Brain microvascular endothelial cell (primary cell): ENCODE measurements at regions not wholly inside any gene's neighbourhood (a gene's known extent, or its start where the extent isn't known, plus 50 kb on each side); places are given as distances from the start of the nearest gene placed in this dataset.

Experiments used
- DNase-seq: peaks from one replicate; pipeline ENCODE4 v3.0.0-alpha.2; 2020
- H3K27ac ChIP-seq: fragments of 250-450 bp; sonication (Bioruptor Pico); 2 replicates; pipeline ENCODE4 v1.5.1; 2020; ENCODE audit warnings: mild to moderate bottlenecking, moderate library complexity
- H3K27me3 ChIP-seq: fragments of 250-450 bp; sonication (Bioruptor Pico); replicated peaks from 2 replicates; pipeline ENCODE4 v1.5.1; 2020; ENCODE audit warnings: mild to moderate bottlenecking
- H3K36me3 ChIP-seq: fragments of 250-450 bp; sonication (Bioruptor Pico); replicated peaks from 2 replicates; pipeline ENCODE4 v1.5.1; 2020; ENCODE audit warnings: mild to moderate bottlenecking
- H3K4me3 ChIP-seq: 2 replicates; pipeline ENCODE4 v1.5.1; 2011; ENCODE audit warnings: low read depth, mild to moderate bottlenecking, control low read depth, low read length, moderate library complexity
- in situ Hi-C: cut with HindIII; loops from 2 replicates; pipeline ENCODE4 v1.10.0; 2017; ENCODE audit warnings: low sequenced_read_pairs, low pct_ligation_motif_present
- TF ChIP-seq, protein P1 (sequence below): IDR thresholded peaks from 2 replicates; pipeline ENCODE4 v1.5.1; 2011; ENCODE audit warnings: low read depth, mild to moderate bottlenecking, moderate library complexity, low read length, control low read depth, inconsistent platforms; ENCODE audit errors: missing control alignments

DNA sequence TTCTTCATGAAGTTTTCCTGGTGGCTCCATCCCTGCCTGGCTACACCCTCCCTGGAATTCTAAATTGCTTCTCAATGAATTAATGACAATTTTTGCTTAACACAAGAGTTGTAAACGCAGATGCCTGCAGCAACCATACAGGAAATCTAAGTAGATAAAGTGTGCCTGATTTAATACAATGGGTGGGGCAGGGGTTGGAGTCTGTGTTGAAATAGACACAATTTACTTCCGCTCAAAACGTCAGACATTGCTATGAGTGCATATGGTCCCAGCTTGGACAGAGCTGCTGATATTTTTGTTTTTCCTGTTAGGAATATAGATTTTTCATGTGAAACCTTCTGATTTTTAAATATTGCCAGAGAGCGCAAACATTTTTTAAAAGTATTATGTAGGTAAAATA is 1235.0 kb upstream of the SORCS1 start:
- DNase-seq: no peak
- no peaks in the 10 kb centered on the region for H3K27me3 ChIP-seq
- TF ChIP-seq, protein P1, sequence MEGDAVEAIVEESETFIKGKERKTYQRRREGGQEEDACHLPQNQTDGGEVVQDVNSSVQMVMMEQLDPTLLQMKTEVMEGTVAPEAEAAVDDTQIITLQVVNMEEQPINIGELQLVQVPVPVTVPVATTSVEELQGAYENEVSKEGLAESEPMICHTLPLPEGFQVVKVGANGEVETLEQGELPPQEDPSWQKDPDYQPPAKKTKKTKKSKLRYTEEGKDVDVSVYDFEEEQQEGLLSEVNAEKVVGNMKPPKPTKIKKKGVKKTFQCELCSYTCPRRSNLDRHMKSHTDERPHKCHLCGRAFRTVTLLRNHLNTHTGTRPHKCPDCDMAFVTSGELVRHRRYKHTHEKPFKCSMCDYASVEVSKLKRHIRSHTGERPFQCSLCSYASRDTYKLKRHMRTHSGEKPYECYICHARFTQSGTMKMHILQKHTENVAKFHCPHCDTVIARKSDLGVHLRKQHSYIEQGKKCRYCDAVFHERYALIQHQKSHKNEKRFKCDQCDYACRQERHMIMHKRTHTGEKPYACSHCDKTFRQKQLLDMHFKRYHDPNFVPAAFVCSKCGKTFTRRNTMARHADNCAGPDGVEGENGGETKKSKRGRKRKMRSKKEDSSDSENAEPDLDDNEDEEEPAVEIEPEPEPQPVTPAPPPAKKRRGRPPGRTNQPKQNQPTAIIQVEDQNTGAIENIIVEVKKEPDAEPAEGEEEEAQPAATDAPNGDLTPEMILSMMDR: no peak
- H3K27ac ChIP-seq: no peak overlapping the region
- no peaks in the 10 kb centered on the region for H3K36me3 ChIP-seq
- H3K4me3 ChIP-seq: no peak overlapping the region
- in situ Hi-C loops: no loop called here

DNA sequence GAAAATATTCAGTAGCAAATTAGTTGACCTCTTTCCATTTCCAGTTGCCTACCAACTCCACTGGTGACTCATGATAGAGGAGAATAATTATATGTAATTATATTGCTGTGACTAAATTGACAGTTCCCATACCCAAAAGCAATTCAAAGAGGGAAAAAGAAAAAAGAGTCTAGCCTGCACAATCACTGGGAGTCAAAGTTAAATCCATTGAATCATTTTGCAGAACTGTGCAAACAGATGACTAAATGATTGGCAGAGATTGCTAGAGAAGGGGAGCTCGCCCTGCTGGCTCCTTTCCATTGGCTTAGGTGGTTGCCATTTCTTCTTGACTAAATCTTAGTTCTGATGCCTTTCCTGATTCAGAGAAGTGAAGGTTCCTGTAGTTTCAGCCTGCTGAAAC is 1228.6 kb upstream of the SORCS1 start:
- H3K36me3 ChIP-seq: no peaks in the 10 kb centered on the region
- no peak overlapping the region for H3K27ac ChIP-seq
- no peak for DNase-seq
- in situ Hi-C loops: no loop called here
- H3K4me3 ChIP-seq: no peak overlapping the region
- no peaks in the 10 kb centered on the region for H3K27me3 ChIP-seq
- TF ChIP-seq, protein P1: no peak

DNA sequence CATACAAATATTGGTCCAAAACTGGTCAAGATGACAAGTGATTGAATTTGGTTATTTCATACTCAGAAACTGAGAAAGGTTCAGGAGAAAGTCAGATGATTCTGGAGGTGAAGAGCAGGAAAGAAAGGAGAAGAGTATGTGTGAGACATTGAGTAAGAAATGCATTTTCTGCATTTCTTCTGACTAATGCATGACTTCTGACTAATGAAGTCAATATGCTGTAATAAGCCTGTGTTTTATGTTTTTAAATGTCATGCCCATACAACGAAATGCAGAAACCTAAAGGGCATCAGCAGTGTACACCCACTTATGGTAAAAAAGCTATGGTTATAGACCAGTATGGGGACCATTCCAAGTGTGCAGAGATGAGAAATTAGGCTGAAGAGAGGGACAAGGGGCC is 1227.8 kb upstream of the SORCS1 start:
- in situ Hi-C loops: no loop called here
- DNase-seq: no peak
- H3K36me3 ChIP-seq: no peaks in the 10 kb centered on the region
- TF ChIP-seq, protein P1: no peak
- no peak overlapping the region for H3K4me3 ChIP-seq
- no peak overlapping the region for H3K27ac ChIP-seq
- H3K27me3 ChIP-seq: no peaks in the 10 kb centered on the region

DNA sequence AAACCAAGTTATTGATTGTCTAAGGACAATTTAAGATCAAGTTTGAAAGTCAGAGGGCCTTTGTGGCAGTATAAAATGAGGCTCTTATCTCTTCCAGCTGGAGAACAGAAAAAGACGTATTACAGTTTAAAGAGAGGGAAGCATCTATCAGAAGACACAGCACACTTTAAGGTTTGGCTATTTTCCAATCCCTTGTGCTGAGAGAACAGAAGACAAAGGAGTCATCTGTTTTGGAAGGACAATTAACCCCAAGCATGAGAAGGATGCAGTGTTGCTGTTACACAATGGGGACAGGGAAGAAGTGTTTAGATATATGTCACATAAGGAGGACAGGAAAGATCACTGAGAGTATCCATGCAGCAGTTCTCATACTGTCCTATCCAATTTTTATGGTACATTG is 1224.2 kb upstream of the SORCS1 start:
- in situ Hi-C loops: no loop called here
- TF ChIP-seq, protein P1: no peak
- H3K27ac ChIP-seq: no peak overlapping the region

DNA sequence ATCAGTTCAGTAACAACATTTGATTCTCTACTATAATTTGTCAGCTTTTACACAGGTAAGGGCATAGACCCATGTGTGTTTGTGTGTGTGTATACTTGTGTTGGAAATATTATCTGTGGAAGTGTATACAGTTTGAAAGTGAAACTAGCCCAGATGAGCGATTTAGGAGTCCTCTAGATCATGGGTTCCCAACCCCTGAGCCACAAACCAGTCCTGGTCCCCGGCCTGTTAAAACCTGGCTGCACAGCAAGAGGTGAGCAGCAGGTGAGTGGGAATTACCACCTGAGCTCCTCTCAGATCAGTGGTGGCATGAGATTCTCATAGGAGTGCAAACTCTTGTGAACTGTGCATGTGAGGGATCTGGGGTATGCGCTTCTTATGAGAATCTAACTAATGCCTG is 1221.5 kb upstream of the SORCS1 start:
- DNase-seq: no peak
- in situ Hi-C loops: no loop called here
- no peaks in the 10 kb centered on the region for H3K27me3 ChIP-seq
- no peaks in the 10 kb centered on the region for H3K36me3 ChIP-seq
- TF ChIP-seq, protein P1: no peak
- H3K27ac ChIP-seq: no peak overlapping the region
- no peak overlapping the region for H3K4me3 ChIP-seq

More for the DNA sequence above, 1224.2 kb upstream of the SORCS1 start:
- Histone ChIP-seq H3K36me3 (no peaks in the 10 kb centered on the region), H3K27me3 (no peaks in the 10 kb centered on the region), H3K4me3 (no peak overlapping the region)
- no peak for DNase-seq

DNA sequence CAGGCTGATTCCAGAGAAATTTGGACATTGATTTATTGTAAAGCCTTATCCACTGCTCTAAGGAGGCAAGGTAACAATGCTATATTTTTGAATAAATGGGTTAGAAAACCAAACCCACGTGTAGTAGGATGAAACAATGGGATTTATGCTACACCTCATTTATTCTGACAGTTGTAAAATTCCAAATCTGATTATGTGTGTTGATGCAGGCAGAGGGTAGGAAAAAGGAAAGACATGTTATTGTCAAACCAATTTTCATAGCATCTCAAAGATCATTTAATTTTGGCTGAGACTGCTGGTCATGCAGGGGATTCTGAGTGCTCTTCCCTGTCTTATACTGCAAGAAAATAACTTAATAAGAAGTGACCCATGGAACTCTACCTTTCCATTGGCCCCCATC is 1219.9 kb upstream of the SORCS1 start:
- TF ChIP-seq, protein P1: no peak
- in situ Hi-C loops: no loop called here
- no peaks in the 10 kb centered on the region for H3K27me3 ChIP-seq

More for the DNA sequence above, 1219.9 kb upstream of the SORCS1 start:
- Histone ChIP-seq H3K36me3 (no peaks in the 10 kb centered on the region), H3K27ac (no peak overlapping the region), H3K4me3 (no peak overlapping the region)
- DNase-seq: no peak
